ENCODE measurements at regions not wholly inside any gene's neighbourhood (a gene's known extent, or its start where the extent isn't known, plus 50 kb on each side); places are given as distances from the start of the nearest gene placed in this dataset.
"Not testable (repeated sequence)": the region's sequence is repeated elsewhere in the genome, so short reads cannot be mapped to it uniquely, and the experiment has no call there.

DNA sequence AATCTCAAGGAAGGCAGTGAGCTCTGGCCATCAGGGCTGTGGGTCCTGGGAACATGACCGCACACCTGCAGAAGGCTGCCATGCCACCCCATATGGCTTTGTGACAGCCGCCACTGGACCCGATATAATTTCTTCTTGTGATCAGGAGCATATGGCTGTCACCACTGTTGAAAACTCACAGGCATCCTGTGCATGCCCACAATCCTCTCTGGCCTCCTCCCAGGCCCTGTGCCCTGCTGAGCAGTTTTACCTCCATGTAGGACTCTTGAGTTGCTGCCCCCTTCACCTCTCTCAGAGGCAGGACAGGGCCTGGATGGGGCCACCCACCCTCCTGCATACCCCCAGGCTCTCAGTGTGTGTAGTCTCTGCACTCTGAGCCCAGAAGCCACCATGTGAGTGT lies 391.9 kb upstream of the AKR1E2 start:
- DNase-seq: no peak

DNA sequence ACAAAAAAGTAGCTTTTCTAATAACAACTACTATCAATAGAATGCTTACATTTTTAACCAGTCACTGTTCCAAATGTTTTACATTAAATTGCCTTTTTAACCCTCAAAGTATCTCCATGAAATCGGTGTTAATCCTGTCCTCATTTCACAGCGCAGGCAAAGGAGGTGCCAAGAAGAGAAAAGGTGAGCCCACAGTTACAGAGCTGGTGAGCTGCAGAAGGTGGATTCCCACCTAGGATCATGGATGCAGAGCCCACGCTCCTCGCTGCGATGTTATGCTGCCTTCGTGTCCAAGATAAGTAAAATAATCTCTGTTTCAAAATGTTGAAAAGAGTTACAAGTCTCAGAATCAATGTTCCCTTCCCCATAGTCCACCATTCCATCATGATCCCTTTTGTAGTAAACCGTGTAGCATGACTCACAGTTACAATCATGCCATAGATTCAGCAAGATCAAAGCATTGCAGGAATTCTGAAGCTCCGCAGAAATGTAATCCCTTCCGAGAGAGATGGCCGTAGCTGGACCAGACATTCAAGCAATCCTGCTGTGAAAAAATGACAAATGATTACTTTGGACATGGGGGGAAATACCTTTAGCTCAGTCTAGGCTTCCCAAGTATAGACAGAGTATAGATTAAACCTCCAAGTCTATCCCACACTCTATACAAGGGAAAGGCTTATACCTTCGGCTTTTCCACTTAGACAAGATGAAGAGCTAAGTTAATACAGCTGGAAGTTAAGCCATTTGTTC lies 394.7 kb upstream of the AKR1E2 start:
- no peak for DNase-seq

DNA sequence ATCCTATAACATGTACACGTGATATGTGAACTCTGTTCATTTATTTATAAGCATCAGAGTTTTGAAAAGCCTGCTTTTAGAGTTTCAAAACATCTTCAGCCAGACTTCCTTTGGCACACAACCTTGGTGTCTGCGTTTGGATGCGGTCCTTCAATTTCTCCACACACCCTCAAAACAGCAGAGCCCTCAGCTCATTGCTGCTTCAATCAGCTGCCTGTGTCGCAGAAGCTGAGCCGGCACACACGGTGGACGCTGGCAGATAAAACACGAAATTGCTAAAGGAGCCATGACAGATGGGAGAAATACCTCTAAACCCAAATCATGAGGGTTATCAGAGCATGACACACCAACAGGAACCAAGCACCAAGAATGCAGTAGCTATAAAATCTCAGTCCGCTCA lies 396.4 kb upstream of the AKR1E2 start:
- DNase-seq: no peak

DNA sequence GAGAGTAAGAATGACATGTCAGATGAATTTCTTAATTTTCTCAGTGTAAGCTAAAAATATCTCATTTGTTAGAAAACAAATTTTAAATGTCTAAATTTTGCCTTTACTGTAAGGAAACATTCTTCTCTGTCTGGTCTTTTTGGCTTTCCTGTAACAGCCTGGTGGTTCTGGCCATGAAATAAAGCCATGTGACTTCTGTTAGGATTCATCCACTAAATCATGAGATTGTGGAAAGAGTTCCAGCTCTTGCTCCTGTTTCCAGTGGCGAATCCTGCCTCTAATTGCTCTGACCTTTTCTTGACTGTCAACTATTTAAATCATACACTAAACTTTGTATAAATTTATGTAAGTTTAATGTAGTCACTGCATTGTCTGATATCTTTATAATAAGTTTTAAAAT lies 398.5 kb upstream of the AKR1E2 start:
- DNase-seq: no peak

DNA sequence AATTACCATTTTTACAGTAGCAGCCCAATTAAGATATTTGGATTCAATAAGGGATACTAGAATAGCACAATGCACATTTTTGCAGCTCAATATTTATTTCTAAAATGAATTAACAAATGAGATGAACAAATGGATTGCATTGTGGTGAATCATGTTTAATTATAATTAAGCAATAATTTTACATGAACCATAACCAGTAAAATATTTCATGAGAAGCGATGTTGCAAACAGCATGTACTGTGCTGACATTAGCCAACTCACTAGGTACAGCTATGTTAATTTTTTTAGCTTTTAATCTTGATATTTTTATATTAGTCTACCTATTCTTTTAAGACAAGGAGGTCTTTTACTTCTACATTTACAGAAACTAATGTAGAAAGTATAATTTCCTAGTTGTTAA lies 399.1 kb upstream of the AKR1E2 start:
- no peak for DNase-seq

DNA sequence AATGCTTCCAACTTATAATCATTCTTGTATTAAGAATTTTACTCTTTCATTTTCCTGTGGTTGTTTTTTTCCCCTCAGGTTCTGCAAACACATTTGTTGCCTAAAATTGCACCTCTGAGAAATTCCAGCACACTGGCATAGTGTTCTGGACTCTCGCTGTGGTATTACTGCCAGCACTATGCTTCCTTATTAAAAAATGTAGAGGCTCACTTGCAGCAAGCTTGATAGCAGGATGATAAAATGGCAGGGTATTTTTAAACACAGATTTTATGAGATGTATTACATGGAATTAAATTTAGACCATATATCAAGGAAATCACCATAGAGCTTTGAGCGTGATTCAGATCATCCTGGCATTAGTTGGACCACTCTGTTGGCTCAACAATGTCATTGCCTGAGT lies 416.7 kb upstream of the AKR1E2 start:
- DNase-seq: no peak

DNA sequence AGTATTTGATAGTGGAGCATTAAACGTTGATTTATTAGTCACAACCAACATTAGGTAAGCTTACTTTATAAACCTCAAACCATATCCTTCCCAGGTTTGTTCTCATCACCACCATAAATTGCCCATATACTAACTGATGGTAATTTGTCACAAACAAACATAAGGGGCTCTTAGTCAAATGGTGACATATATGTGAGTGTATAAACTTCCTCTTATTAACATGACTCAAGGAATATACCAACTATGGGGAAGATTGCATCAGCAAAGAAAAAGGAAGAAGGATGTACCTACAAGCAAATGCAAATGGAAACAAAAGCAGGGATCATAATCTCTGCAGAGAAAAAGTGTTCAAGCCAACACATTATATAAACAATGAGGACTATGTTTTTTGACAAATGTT lies 418.2 kb upstream of the AKR1E2 start:
- peak in 1 of 2 donors; percentile 41 for DNase-seq

DNA sequence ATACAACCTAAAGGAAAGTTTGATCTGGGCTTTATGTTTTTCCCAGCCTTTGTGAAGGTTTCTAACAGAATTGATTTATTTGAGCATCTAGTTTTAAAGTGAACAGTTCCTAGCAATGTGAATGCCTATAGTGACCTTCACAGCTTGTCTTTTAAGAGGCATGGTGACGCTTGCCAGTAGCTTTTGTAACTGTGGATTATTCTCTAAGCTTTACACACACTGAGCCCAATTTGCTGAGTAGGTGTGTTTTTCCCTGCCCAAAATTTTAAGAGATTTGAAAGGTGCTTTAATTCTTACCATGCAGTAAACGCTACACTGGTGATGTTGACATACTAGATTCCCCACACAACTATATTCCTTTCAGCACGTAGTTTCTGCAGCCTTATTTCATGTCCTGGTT lies 420.2 kb upstream of the AKR1E2 start:
- no peak for DNase-seq

DNA sequence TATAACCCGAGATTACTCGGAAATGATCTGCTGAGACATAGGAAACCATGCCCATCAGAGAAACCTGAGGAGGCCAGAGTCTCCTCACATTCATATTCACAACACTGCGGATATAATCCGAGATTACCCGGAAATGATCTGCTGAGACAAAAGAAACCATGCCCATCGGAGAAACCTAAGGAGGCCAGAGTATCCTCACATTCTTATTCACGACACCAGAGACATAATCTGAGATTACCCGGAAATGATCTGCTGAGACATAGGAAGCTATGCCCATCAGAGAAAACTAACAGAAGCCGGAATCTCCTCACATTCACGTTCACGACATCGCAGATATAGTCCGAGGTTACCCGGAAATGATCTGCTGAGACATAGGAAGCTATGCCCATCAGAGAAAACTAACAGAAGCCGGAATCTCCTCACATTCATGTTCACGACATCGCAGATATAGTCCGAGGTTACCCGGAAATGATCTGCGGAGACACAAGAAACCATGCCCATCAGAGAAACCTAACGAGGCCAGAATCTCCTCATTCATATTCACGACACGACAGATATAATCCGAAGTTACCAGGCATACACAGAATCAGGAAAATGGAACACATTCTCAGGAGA lies 422.3 kb upstream of the AKR1E2 start:
- DNase-seq: no peak

DNA sequence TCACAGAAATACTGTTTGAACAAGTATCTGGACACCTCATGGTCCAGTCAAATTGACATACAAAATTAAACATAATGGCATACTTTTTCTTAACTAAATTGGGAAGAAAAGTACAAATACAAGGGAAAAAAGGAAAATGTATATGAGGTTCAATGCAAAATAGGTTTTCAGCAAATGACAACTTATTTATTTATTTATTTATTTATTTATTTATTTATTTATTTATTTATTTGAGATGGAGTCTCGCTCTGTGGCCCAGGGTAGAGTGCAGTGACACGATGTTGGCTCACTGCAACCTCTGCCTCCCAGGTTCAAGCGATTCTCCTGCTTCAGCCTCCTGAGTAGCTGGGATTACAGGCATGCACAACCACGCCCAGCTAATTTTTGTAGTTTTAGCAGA lies 424.9 kb upstream of the AKR1E2 start:
- not testable (repeated sequence) for DNase-seq

DNA sequence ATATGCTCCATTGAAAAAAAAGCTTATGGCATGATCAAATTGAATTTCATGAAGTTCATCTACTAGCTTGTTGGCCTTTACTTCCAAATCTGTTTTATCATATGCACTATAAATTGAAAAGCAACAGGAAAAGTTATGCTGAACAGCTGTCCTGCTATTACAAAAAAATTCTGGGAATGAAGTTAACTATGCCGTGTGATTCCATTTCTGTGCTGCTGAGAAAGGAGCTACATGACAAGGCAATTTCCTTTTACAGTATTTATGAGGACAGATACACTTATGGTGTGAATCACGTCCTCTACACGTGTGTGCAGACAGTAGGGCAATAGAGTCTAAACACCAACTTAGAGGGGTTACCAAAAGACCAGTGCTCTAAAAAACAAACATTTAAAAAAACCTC lies 426.5 kb upstream of the AKR1E2 start:
- no peak for DNase-seq

DNA sequence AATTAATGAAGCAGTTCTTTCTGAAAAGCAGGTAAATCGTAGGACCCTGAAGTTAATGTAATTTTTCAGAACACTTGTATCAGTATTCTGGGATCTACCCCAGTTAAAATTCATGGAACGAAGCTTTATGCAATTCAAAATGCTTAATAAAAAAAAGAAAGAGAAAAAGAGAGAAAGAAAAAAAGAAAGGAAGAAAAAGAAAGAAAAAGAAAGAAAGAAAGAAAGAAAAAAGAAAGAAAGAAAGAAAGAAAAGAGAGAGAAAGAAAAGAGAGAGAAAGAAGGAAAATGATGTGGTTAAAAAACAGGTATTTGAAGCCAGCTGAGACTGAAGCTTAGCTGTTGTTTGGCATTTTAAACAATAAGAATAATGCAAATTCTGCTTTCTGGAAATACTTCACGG lies 427.4 kb upstream of the AKR1E2 start:
- DNase-seq: no peak

DNA sequence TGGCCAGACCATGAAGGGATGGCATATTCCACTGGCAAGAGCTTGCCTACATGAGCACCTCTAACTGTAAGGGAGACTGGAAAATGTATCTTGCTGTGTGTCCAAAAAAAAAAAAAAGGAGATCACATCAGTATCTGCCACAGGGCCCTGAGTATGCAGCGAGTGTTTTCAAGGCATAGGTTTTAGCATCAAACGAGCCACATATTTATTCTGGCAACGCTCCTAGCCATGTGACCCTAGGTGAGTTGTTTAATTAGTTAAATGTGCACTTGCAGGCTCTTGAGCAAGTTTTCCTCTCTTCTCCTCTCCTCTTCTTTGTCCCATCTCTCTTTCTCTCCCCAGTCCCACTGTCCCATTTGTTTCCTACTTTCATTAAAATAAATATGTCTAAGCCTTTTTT lies 428.7 kb upstream of the AKR1E2 start:
- DNase-seq: no peak

DNA sequence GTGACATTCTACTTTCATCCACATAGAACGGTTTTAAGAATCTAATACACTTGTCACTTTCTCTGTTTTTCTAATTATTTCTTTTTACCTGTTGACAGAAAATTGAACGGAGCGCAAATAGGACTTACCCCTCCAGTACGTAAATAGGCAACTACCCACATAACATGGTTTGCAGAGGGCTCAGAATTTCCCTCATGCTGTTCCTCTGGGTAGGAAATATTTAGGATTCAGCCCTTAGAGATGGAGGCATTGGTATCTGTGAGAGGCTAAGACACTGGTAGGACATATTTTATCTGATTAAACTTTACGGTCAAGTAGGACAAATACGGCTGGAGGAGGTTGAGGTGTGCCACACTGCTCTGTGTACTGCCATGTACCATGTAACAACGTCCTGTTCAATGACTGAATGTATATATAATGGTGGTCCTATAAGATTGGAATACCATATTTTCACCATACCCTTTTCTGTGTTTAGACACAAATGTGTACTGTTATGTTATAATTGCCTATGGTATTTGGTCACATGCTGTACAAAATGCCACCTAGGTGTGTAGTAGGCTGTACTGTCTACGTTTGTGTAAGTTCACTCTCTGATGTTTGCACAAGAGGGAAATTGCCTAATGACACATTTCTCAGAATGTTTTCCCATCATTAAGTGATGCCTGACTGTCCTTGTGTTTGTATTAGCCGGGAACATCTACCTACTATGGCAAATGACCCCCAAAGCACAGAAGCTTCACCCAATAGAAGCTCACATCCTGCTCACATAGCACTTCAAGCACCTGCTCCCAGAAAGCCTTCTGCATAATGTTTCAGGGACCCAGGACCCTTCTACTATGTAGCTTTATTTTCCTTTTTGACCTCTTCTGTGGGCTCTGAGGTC lies 429.4 kb upstream of the AKR1E2 start:
- no peak for DNase-seq

DNA sequence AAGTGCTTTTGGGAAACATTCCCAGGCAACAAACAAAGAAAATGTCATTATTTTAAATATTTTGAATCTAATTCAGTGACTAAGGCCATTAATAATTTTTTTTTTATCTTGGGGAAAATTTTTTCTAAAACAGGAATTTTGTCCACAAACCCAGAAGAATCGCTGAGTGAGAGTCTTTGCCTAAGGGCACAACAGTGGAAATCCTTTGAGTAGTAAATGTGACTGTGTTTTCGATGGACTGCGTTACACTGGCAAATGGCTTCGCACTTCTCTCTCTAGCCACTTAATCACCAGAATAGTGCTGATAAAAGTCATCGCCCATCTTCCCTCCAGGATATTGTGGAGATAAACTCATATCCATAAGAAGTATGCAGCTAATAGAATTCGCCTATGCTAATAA lies 430.3 kb upstream of the AKR1E2 start:
- DNase-seq: no peak

DNA sequence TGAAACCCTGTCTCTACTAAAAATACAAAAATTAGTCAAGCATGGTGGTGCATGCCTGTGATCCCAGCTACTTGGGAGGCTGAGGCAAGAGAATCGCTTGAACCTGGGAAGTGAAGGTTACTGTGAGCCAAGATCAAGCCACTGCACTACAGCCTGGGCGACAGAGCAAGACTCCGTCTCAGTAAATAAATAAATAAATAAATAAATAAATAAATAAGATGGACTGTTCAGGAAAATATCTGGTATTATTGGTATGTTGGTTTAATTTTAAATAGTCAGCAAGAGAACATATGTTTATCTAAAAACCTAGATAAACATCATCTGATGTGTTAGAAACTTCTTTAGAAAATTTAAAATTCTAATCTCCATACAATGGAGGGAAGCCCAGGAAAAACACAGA lies 431.6 kb upstream of the AKR1E2 start:
- not testable (repeated sequence) for DNase-seq

DNA sequence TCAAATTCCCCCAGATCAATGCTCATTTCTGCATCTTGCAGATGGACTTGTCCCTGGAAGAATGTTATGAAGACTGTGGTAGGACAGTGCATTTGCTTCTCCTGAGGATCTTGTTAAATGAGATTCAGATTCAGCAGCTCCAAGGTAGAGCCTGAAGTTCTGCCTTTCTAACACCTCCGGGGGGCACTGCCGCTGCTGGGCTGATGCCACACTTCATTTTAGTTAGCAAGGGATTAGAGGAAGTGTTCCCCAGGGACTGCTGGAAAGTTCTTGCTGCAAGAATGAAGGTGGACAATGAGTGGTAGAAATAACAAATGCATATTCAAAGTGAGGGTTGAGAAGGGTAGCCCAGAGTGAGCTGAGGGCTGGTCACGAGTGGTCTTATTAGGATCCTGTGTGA lies 434.3 kb upstream of the AKR1E2 start:
- no peak for DNase-seq

DNA sequence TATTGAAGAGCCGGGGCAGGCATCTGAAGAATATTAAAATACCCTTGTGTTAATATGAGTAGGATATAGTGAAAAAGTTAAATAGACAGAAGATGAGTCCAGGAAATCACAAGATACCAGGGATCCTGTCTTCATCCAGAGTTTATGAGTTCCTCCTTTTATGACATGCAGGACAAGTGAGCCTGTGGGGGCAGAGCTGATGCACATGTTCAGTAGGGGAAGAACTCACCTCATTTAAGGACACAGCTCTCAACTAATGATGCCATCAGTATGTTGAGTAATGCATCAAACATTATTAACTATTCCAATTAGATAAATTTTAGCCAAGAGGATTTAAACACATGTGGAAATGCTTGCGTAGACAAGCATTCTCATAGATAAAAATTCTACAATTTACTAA lies 435.8 kb upstream of the AKR1E2 start:
- no peak for DNase-seq

DNA sequence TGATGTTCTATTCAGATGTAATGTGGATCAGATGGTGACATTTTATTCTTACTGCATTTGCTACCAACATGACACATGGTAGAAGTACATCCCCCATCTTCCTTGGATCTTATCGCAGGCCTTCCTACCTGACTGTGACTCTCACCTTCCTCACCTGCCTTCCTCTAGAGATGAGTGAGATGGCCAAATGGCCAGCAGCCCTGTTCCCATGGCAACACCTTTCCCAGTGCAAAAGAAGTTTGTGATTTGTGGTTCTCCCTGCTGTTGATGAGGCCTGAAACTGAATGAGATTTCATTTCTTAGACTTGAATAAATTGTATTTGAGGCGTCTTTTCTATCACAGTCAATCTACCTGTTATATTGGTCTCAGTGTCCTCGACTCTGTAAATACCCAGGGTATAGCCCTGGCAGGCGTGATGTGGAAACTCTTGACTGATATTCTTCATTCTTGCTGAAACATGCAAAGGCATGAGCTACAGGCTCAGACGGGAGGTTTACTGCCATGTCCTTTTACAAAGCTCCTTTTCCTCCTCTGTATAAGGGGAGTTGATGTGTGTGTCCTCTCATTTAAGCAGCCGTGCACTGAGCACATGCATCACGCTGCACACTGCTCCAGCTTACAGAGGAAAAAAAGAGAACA lies 440.7 kb upstream of the AKR1E2 start:
- no peak for DNase-seq

DNA sequence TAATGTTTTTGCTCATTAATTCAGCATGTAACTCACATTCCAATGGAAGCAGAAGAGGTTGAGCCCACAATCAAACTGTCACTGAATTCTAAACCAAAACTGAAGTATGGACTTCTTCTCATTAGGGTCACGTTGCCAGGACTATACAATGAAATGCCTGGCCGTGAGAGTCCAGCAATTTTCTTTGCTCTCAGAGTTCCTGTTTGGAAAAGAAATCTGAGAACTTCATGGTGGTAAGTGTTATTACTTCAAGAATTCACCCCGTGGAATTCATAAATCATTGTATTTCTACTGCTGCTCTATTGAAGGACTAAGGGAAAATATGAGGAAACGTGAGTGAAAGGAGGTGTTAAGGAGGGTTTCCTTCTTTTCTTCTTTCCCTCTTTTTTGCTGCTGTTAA lies 441.8 kb upstream of the AKR1E2 start:
- DNase-seq: no peak

DNA sequence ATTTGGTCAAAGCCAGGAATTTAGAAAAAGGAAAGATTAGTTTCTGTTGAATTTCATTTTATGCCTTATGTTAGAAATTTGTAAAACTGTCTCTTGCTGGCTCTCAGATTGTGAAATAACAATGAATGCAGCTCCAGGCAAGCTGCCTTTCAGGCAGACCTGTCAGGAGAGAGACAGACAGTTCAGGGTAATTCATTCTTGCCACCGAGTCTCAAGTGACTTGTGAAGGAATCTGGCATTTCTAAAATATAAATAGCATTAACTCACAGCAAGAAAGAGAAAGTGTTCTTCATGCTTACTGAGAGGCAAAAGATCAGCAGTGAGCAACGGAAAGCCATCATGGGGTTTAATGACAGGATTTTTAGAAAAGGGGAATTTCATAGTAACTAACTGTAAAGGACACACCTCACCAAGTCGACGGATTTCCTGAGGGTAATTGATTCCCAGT lies 442.3 kb upstream of the AKR1E2 start:
- no peak for DNase-seq

DNA sequence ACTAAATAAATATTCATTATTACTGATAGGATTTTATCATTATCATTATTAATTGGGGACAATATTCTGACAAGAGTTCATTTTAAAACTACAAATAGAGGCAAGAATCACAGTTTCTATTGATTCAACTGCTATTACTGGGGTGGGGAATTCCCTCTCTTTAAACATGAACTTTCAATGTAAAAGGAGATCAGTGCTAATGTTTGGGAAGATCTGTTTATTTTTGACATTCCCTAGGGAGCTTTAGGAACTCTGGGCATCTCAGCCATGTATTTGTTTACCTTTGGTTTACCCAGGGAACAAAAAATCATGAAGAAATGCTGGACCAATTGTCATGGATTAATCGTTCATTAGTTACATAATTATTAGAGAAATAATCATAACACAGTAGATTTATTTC lies 443.2 kb upstream of the AKR1E2 start:
- DNase-seq: no peak

DNA sequence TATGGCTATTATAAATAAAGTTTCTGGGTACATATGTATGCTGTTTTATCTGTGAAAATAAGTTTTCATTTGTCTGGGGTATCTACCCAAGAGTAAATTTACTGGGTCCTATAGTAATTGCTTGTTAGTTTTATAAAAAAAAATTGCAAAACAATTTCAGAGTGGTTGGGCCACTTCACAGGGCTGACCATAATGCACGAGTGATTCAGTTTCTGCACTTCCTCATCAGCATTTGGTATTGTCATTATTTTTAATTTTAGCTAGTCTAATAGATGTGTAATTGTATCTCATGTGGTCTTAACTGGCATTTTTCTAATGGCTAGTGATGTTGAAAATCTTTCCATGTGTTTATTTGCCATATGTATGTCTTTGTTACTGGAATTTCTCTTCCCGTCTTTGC lies 452.4 kb upstream of the AKR1E2 start:
- DNase-seq: no peak

DNA sequence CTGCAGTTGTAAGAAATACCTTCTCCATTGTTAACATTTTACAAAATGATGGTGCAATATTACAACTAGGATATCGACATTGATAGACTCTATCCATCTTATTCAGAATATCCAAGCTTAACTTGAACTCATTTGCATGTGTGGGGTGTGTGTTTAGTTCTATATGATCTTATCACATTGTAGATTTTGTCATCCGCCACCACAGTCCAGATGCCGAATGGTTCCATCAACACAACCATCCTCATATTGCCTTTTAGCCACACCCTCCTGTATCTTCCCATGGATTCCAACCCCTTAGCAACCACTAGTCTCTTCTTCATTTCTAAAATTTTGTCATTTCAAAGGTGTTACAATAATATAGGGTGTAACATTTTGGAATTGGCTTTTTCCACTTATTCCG lies 452.9 kb upstream of the AKR1E2 start:
- no peak for DNase-seq

Data from bone marrow (tissue), 2 donors.